Hepatocyte (in vitro differentiated cells): ENCODE measurements at regions not wholly inside any gene's neighbourhood (a gene's known extent, or its start where the extent isn't known, plus 50 kb on each side); places are given as distances from the start of the nearest gene placed in this dataset.
"Not testable (repeated sequence)": the region's sequence is repeated elsewhere in the genome, so short reads cannot be mapped to it uniquely, and the experiment has no call there.

Experiments used
- CTCF ChIP-seq: fragments of 200-600 bp; sonication (generic); IDR thresholded peaks from 2 replicates; pipeline ENCODE4 v1.5.1; 2016; ENCODE audit warnings: antibody characterized with exemption, mild to moderate bottlenecking; ENCODE audit not compliant: poor library complexity
- EZH2 ChIP-seq: fragments of 200-600 bp; sonication (generic); IDR thresholded peaks from 2 replicates; pipeline ENCODE4 v1.6.1; 2016; ENCODE audit warnings: antibody characterized with exemption, mild to moderate bottlenecking, borderline replicate concordance
- EZH2phosphoT487 ChIP-seq: fragments of 200-600 bp; sonication (generic); IDR thresholded peaks from one replicate; pipeline ENCODE4 v1.6.1; 2018; ENCODE audit warnings: antibody characterized with exemption, mild to moderate bottlenecking, low read depth, moderate library complexity; ENCODE audit not compliant: unreplicated experiment, severe bottlenecking

GRCh38 chr6:48493432-48493831, 382.4 kb upstream of the PTCHD4 start:
- TF ChIP-seq CTCF, EZH2, EZH2phosphoT487: not testable (repeated sequence)
